Parathyroid adenoma (tissue), 2 donors: ENCODE measurements at regions not wholly inside any gene's neighbourhood (a gene's known extent, or its start where the extent isn't known, plus 50 kb on each side); places are given as distances from the start of the nearest gene placed in this dataset.

Experiments
- H2AFZ ChIP-seq: fragments of 300-600 bp; sonication (generic); one replicate; pipeline ENCODE4 v1.7.0; 2017; ENCODE audit warnings: antibody characterized with exemption, mild to moderate bottlenecking
- H3K27ac ChIP-seq: fragments of 300-600 bp; sonication (generic); one replicate; pipeline ENCODE4 v1.7.0; 2017
- H3K27me3 ChIP-seq: fragments of 300-600 bp; sonication (generic); one replicate; pipeline ENCODE4 v1.7.0; 2017; ENCODE audit warnings: low read length; ENCODE audit not compliant: control insufficient read depth, insufficient read depth
- H3K36me3 ChIP-seq: fragments of 300-600 bp; sonication (generic); one replicate; pipeline ENCODE4 v1.7.0; 2017; ENCODE audit warnings: low read length; ENCODE audit not compliant: control insufficient read depth, insufficient read depth
- H3K4me1 ChIP-seq: fragments of 300-600 bp; sonication (generic); one replicate; pipeline ENCODE4 v1.7.0; 2017; ENCODE audit warnings: control low read depth
- H3K4me2 ChIP-seq: fragments of 300-600 bp; sonication (generic); one replicate; pipeline ENCODE4 v1.7.0; 2017; ENCODE audit warnings: low read length
- H3K4me3 ChIP-seq: fragments of 300-600 bp; sonication (generic); one replicate; pipeline ENCODE4 v1.7.0; 2017; ENCODE audit warnings: low read depth, low read length
- H3K79me2 ChIP-seq: fragments of 300-600 bp; sonication (generic); one replicate; pipeline ENCODE4 v1.7.0; 2017; ENCODE audit warnings: control low read depth
- H3K9ac ChIP-seq: fragments of 300-600 bp; sonication (generic); one replicate; pipeline ENCODE4 v1.7.0; 2017; ENCODE audit warnings: mild to moderate bottlenecking
- H3K9me3 ChIP-seq: fragments of 300-600 bp; sonication (generic); one replicate; pipeline ENCODE4 v1.7.0; 2017; ENCODE audit warnings: low read length; ENCODE audit not compliant: control insufficient read depth
- TF ChIP-seq, protein P1 (sequence below): fragments of 300-600 bp; sonication (generic); IDR thresholded peaks from one replicate; pipeline ENCODE4 v1.7.0; 2017; ENCODE audit warnings: antibody characterized with exemption, mild to moderate bottlenecking
- donor health status: primary hyperparathyroidism.

DNA sequence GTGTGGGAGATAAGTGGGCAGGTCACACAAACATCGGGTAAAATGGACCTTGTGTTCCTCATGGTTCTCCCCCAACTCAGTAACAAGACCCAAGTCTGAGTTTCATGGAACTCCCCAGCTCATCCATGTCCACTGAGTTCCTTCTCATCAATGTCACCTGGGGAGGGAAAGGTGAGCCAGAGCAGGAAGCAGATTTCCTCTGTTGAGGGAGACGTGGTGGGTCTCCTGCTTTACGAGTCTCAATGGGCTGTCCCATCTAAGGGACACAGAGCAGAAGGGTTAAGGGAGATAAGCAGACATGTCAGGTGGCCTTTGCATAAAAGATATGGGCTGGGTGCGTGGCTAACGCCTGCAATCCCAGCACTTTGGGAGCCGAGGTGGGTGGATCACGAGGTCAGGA is 56.5 kb upstream of the SORCS3 start:
- Histone ChIP-seq H3K36me3 (no peaks in the 10 kb centered on the region), H3K4me2 (no peak overlapping the region), H3K27me3 (no peaks in the 10 kb centered on the region), H3K4me1 (no peaks in the 10 kb centered on the region), H3K9me3 (no peaks in the 10 kb centered on the region), H3K9ac (no peak overlapping the region), H2AFZ (no peak overlapping the region), H3K27ac (no peak overlapping the region), H3K79me2 (no peaks in the 10 kb centered on the region), H3K4me3 (no peak overlapping the region)
- TF ChIP-seq, protein P1, sequence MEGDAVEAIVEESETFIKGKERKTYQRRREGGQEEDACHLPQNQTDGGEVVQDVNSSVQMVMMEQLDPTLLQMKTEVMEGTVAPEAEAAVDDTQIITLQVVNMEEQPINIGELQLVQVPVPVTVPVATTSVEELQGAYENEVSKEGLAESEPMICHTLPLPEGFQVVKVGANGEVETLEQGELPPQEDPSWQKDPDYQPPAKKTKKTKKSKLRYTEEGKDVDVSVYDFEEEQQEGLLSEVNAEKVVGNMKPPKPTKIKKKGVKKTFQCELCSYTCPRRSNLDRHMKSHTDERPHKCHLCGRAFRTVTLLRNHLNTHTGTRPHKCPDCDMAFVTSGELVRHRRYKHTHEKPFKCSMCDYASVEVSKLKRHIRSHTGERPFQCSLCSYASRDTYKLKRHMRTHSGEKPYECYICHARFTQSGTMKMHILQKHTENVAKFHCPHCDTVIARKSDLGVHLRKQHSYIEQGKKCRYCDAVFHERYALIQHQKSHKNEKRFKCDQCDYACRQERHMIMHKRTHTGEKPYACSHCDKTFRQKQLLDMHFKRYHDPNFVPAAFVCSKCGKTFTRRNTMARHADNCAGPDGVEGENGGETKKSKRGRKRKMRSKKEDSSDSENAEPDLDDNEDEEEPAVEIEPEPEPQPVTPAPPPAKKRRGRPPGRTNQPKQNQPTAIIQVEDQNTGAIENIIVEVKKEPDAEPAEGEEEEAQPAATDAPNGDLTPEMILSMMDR: no peak

DNA sequence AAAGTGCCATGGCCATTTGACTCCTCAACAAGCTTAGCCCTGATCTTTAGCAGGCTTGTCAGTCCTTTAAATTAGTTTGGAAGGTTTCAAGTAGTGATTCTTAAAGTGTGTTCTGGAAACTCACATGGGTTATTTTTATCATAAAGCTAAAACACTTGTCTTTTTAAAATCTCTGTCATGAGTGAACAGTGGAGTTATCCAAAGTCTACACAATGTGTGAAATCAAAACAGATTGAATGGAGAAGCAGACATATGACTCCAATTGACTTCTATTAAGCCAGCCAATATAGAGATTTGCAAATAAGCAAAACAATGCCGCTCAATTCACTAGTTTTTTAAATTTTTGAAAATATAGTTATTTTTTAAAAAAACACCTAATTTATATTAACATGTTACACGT is 53.3 kb upstream of the SORCS3 start:
- H3K9me3 ChIP-seq: no peaks in the 10 kb centered on the region
- H3K4me2 ChIP-seq: no peak overlapping the region
- no peak overlapping the region for H3K4me3 ChIP-seq
- no peak overlapping the region for H2AFZ ChIP-seq
- TF ChIP-seq, protein P1: no peak
- no peaks in the 10 kb centered on the region for H3K79me2 ChIP-seq
- H3K4me1 ChIP-seq: no peaks in the 10 kb centered on the region
- no peak overlapping the region for H3K27ac ChIP-seq
- H3K36me3 ChIP-seq: no peaks in the 10 kb centered on the region
- H3K9ac ChIP-seq: no peak overlapping the region
- no peaks in the 10 kb centered on the region for H3K27me3 ChIP-seq

DNA sequence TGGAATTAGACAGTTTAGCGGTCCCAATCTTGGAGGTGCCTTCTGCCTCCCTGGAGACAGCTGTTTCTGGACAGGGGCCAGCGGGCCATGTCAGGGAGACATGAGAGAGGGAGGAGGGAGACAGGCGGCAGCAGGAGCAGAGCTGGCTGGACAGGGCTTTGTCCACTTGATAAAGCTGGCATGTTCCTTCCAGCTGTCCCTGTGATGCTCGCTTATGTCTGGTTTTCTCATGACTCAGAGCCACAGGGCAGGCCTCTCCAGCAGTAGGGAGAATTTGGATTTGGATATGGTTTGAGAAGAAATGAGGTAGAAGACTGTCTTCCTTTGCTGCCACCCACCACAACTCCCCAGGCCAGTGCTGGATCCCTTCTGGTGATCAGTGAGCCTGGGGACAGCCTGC is 51.7 kb upstream of the SORCS3 start:
- Histone ChIP-seq H2AFZ (no peak overlapping the region), H3K36me3 (no peaks in the 10 kb centered on the region), H3K27me3 (no peaks in the 10 kb centered on the region), H3K4me3 (no peak overlapping the region), H3K79me2 (no peaks in the 10 kb centered on the region), H3K9me3 (no peaks in the 10 kb centered on the region), H3K4me2 (no peak overlapping the region), H3K27ac (no peak overlapping the region), H3K4me1 (no peaks in the 10 kb centered on the region), H3K9ac (no peak overlapping the region)
- TF ChIP-seq, protein P1: no peak

DNA sequence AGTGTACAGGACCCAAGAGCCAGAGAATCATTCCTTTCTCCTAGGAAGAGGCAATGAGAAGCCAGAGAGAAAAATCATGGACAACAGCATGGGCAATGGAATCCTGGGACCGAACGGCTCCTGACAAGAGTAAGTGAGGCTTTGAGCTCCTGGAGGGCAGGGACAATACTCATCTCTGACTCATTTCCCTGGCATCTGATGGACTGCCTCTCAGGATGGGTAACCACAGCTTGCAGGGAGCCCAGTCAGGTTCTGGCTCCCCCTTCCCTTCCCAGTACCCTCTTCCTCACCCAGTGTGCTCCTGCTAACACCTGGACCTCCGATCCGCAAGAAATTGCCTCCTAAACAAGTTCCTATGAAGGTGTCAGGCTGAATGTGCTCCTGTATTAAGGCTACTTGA is 51.2 kb upstream of the SORCS3 start:
- no peak overlapping the region for H3K4me3 ChIP-seq

More for the DNA sequence above, 51.2 kb upstream of the SORCS3 start:
- Histone ChIP-seq H3K9ac (no peak overlapping the region), H3K36me3 (no peaks in the 10 kb centered on the region), H3K4me2 (no peak overlapping the region), H3K4me1 (no peaks in the 10 kb centered on the region), H2AFZ (no peak overlapping the region), H3K9me3 (no peaks in the 10 kb centered on the region), H3K79me2 (no peaks in the 10 kb centered on the region), H3K27ac (no peak overlapping the region), H3K27me3 (no peaks in the 10 kb centered on the region)
- TF ChIP-seq, protein P1: no peak
